ENCODE measurements at regions not wholly inside any gene's neighbourhood (a gene's known extent, or its start where the extent isn't known, plus 50 kb on each side); places are given as distances from the start of the nearest gene placed in this dataset.

DNA sequence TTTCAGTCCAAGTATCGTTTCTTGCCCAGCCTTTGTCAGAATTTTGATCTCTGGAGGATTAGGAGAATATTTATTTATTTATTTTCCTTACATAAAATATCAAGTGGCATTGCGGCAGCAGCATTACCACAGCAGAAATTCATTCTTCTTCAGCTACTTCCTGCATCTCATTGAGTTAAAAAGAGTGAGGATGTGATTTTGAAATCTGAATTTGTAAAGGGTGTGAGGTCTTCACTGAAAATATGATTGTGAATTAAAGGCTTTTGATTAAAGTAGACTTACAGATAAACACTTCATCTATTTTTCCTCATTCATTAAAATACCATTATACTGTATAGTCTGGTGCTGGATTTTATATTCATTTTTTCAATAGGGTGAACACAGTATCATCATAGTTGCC, 328.4 kb downstream of the PRL start:
- TF ChIP-seq GATA2 (IDR thresholded peaks at IDR 0.05; ENCODE audit: low read depth, low read length) (no peak), GATA3 (IDR thresholded peaks at IDR 0.05; ENCODE audit: low read depth, low read length) (no peak)
